C4-2B (cell line): ENCODE measurements at regions not wholly inside any gene's neighbourhood (a gene's known extent, or its start where the extent isn't known, plus 50 kb on each side); places are given as distances from the start of the nearest gene placed in this dataset.

ENCODE experiments used
- H3K27ac ChIP-seq: fragments of 450-650 bp; 2 replicates; pipeline ENCODE4 v1.5.1; 2017
- CTCF ChIP-seq: fragments of 450-650 bp; conservative IDR thresholded peaks from 2 replicates; pipeline ENCODE4 v1.5.1; 2017; ENCODE audit warnings: mild to moderate bottlenecking
- ZFX ChIP-seq: fragments of 450-650 bp; IDR thresholded peaks from 2 replicates; pipeline ENCODE4 v1.6.1; 2017

GRCh38 chr20:11716945-11717248 is 200.8 kb upstream of the BTBD3 start:
- TF ChIP-seq CTCF (no peak), ZFX (no peak)
- no peak overlapping the region for H3K27ac ChIP-seq

- TF ChIP-seq ZFX, result no peak
- TF ChIP-seq CTCF, result no peak
- no peak overlapping the region for H3K27ac ChIP-seq
Measured at GRCh38 chr20:11717562-11717961, 200.1 kb upstream of the BTBD3 start.

GRCh38 chr20:11718474-11719094 is 199.1 kb upstream of the BTBD3 start:
- TF ChIP-seq ZFX (no peak), CTCF (no peak)
- no peak overlapping the region for H3K27ac ChIP-seq

- no peak overlapping the region for H3K27ac ChIP-seq
- TF ChIP-seq CTCF (no peak), ZFX (no peak)
Measured at GRCh38 chr20:11719153-11719552, 198.5 kb upstream of the BTBD3 start.

- TF ChIP-seq CTCF, result no peak
- no peak for TF ChIP-seq ZFX
- H3K27ac ChIP-seq, result no peak overlapping the region
Measured at GRCh38 chr20:11721411-11721810, 196.3 kb upstream of the BTBD3 start.

- H3K27ac ChIP-seq, result no peak overlapping the region
- TF ChIP-seq ZFX, result no peak
- TF ChIP-seq CTCF, result no peak
Measured at GRCh38 chr20:11724097-11724496, 193.6 kb upstream of the BTBD3 start.

- H3K27ac ChIP-seq, result no peak overlapping the region
- no peak for TF ChIP-seq ZFX
- no peak for TF ChIP-seq CTCF
Measured at GRCh38 chr20:11726026-11726425, 191.7 kb upstream of the BTBD3 start.
